ENCODE measurements at regions not wholly inside any gene's neighbourhood (a gene's known extent, or its start where the extent isn't known, plus 50 kb on each side); places are given as distances from the start of the nearest gene placed in this dataset.

DNA sequence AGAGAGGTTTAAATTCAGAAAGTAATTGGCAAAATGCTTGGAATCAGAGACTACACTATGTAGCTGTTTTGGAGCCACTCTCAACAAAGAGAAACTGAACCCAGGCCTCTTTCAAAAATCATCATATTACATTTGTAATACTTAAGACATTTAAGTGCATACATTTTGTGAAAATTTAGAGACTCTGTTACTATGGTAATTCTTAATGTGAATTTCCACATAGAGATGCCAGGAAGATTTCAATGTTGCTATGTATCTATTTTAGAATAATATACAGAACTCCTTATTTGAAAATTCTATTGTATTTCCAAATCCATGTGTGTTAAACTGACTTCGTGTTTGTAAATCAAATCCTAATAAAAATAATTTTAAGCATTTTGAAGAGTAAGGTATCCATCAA is 1260.9 kb upstream of the C9orf72 start:
- H3K36me3 ChIP-seq (ENCODE audit: control insufficient read depth in 2 of 2, insufficient read depth in 1 of 2, low read length in 2 of 2) = no peaks in the 10 kb centered on the region
- TF ChIP-seq, protein P1, sequence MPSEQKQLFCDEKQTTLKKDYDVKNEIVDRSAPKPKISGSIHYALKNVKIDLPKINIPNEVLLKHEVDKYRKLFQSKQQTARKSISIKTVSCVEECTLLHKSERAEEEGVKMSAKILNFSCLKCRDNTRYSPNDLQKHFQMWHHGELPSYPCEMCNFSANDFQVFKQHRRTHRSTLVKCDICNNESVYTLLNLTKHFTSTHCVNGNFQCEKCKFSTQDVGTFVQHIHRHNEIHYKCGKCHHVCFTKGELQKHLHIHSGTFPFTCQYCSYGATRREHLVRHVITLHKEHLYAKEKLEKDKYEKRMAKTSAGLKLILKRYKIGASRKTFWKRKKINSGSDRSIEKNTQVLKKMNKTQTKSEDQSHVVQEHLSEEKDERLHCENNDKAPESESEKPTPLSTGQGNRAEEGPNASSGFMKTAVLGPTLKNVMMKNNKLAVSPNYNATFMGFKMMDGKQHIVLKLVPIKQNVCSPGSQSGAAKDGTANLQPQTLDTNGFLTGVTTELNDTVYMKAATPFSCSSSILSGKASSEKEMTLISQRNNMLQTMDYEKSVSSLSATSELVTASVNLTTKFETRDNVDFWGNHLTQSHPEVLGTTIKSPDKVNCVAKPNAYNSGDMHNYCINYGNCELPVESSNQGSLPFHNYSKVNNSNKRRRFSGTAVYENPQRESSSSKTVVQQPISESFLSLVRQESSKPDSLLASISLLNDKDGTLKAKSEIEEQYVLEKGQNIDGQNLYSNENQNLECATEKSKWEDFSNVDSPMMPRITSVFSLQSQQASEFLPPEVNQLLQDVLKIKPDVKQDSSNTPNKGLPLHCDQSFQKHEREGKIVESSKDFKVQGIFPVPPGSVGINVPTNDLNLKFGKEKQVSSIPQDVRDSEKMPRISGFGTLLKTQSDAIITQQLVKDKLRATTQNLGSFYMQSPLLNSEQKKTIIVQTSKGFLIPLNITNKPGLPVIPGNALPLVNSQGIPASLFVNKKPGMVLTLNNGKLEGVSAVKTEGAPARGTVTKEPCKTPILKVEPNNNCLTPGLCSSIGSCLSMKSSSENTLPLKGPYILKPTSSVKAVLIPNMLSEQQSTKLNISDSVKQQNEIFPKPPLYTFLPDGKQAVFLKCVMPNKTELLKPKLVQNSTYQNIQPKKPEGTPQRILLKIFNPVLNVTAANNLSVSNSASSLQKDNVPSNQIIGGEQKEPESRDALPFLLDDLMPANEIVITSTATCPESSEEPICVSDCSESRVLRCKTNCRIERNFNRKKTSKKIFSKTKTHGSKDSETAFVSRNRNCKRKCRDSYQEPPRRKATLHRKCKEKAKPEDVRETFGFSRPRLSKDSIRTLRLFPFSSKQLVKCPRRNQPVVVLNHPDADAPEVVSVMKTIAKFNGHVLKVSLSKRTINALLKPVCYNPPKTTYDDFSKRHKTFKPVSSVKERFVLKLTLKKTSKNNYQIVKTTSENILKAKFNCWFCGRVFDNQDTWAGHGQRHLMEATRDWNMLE (tag by site-specific recombination; conservative IDR thresholded peaks at IDR 0.05; ENCODE audit: low read depth) = no peak
- TF ChIP-seq YY2 (tag by site-specific recombination; IDR thresholded peaks at IDR 0.05) (no peak), ZNF311 (tag by site-specific recombination; IDR thresholded peaks at IDR 0.05; ENCODE audit: borderline replicate concordance) (no peak), ZNF792 (tag by site-specific recombination; IDR thresholded peaks at IDR 0.05) (no peak), ELK4 (IDR thresholded peaks at IDR 0.05; ENCODE audit: borderline replicate concordance, low read depth, low read length) (no peak), ZFP69B (tag by site-specific recombination; IDR thresholded peaks at IDR 0.05) (no peak), ZNF501 (tag by site-specific recombination; IDR thresholded peaks at IDR 0.05) (no peak), ZNF548 (tag by site-specific recombination; IDR thresholded peaks at IDR 0.05) (no peak), ZNF660 (tag by site-specific recombination; IDR thresholded peaks at IDR 0.05) (no peak)
- H3K4me3 ChIP-seq (ENCODE audit: low read depth, low read length) = no peak overlapping the region
- CTCF ChIA-PET = no interaction called here
- no peaks in the 10 kb centered on the region for H3K4me1 ChIP-seq (ENCODE audit: control insufficient read depth, insufficient read depth, low read length)
- H3K9me3 ChIP-seq (ENCODE audit: control insufficient read depth, insufficient read depth, low read depth, low read length) = no peaks in the 10 kb centered on the region
- POLR2A ChIA-PET = no interaction called here
- no peak overlapping the region for H3K27ac ChIP-seq (ENCODE audit: extremely low read depth, low read depth, low read length)

GRCh38 chr9:28839778-28840430 is 1266.6 kb upstream of the C9orf72 start:
- no peak for TF ChIP-seq ZNF121 (tag by site-specific recombination; IDR thresholded peaks at IDR 0.05)
- no peak for TF ChIP-seq YY1 (tag by site-specific recombination; IDR thresholded peaks at IDR 0.05)
- no peak for TF ChIP-seq ZNF335 (tag by site-specific recombination; conservative IDR thresholded peaks at IDR 0.05)
- no peak for TF ChIP-seq IKZF3 (tag by site-specific recombination; IDR thresholded peaks at IDR 0.05)
- TF ChIP-seq ZNF596 (tag by site-specific recombination; IDR thresholded peaks at IDR 0.05) = no peak
- H3K36me3 ChIP-seq (ENCODE audit: control insufficient read depth in 2 of 2, insufficient read depth in 1 of 2, low read length in 2 of 2) = no peaks in the 10 kb centered on the region
- H3K27ac ChIP-seq (ENCODE audit: extremely low read depth, low read depth, low read length) = no peak overlapping the region
- H3K4me1 ChIP-seq (ENCODE audit: control insufficient read depth, insufficient read depth, low read length) = no peaks in the 10 kb centered on the region
- CTCF ChIA-PET = interaction anchor here (0.5 to 1.6 kb wide), 2 partner anchors 65 to 607 kb away, joined by 4 to 5 read pairs; no protein-coding TSS in a partner anchor
- no peak overlapping the region for H3K4me3 ChIP-seq (ENCODE audit: low read depth, low read length)
- POLR2A ChIA-PET = no interaction called here
- no peaks in the 10 kb centered on the region for H3K9me3 ChIP-seq (ENCODE audit: control insufficient read depth, insufficient read depth, low read depth, low read length)

GRCh38 chr9:28841775-28842174 is 1268.5 kb upstream of the C9orf72 start:
- ChIA-PET CTCF (no interaction called here), POLR2A (no interaction called here)
- Histone ChIP-seq H3K4me3 (ENCODE audit: low read depth, low read length) (no peak overlapping the region), H3K36me3 (ENCODE audit: control insufficient read depth in 2 of 2, insufficient read depth in 1 of 2, low read length in 2 of 2) (no peaks in the 10 kb centered on the region), H3K4me1 (ENCODE audit: control insufficient read depth, insufficient read depth, low read length) (no peaks in the 10 kb centered on the region), H3K27ac (ENCODE audit: extremely low read depth, low read depth, low read length) (no peak overlapping the region), H3K9me3 (ENCODE audit: control insufficient read depth, insufficient read depth, low read depth, low read length) (no peaks in the 10 kb centered on the region)
- TF ChIP-seq, protein P2, sequence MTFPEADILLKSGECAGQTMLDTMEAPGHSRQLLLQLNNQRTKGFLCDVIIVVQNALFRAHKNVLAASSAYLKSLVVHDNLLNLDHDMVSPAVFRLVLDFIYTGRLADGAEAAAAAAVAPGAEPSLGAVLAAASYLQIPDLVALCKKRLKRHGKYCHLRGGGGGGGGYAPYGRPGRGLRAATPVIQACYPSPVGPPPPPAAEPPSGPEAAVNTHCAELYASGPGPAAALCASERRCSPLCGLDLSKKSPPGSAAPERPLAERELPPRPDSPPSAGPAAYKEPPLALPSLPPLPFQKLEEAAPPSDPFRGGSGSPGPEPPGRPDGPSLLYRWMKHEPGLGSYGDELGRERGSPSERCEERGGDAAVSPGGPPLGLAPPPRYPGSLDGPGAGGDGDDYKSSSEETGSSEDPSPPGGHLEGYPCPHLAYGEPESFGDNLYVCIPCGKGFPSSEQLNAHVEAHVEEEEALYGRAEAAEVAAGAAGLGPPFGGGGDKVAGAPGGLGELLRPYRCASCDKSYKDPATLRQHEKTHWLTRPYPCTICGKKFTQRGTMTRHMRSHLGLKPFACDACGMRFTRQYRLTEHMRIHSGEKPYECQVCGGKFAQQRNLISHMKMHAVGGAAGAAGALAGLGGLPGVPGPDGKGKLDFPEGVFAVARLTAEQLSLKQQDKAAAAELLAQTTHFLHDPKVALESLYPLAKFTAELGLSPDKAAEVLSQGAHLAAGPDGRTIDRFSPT (tag by site-specific recombination; IDR thresholded peaks at IDR 0.05) = no peak
- no peak for TF ChIP-seq BCL11A (tag by site-specific recombination; IDR thresholded peaks at IDR 0.05; ENCODE audit: low read depth)
- TF ChIP-seq ZSCAN4 (tag by site-specific recombination; IDR thresholded peaks at IDR 0.05) = no peak
- TF ChIP-seq, protein P3, sequence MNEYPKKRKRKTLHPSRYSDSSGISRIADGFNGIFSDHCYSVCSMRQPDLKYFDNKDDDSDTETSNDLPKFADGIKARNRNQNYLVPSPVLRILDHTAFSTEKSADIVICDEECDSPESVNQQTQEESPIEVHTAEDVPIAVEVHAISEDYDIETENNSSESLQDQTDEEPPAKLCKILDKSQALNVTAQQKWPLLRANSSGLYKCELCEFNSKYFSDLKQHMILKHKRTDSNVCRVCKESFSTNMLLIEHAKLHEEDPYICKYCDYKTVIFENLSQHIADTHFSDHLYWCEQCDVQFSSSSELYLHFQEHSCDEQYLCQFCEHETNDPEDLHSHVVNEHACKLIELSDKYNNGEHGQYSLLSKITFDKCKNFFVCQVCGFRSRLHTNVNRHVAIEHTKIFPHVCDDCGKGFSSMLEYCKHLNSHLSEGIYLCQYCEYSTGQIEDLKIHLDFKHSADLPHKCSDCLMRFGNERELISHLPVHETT (tag by site-specific recombination; IDR thresholded peaks at IDR 0.05) = no peak
- TF ChIP-seq YY2 (tag by site-specific recombination; IDR thresholded peaks at IDR 0.05) = no peak
- no peak for TF ChIP-seq MYNN (tag by site-specific recombination; IDR thresholded peaks at IDR 0.05; ENCODE audit: borderline replicate concordance)
- TF ChIP-seq ZNF266 (tag by site-specific recombination; IDR thresholded peaks at IDR 0.05; ENCODE audit: low read depth) = no peak
- no peak for TF ChIP-seq ZNF521 (tag by site-specific recombination; IDR thresholded peaks at IDR 0.05)

Data from HEK293 (cell line).